ENCODE measurements at regions not wholly inside any gene's neighbourhood (a gene's known extent, or its start where the extent isn't known, plus 50 kb on each side); places are given as distances from the start of the nearest gene placed in this dataset.

GRCh38 chr3:168870892-168871291, 775.2 kb upstream of the GOLIM4 start:
- POLR2A ChIA-PET = no interaction called here
- Mint-ChIP-seq H3K36me3 (ENCODE audit: low read depth) (no peaks in the 10 kb centered on the region), H3K27ac (no peak overlapping the region), H3K4me1 (no peaks in the 10 kb centered on the region), H3K9me3 (no peaks in the 10 kb centered on the region), H3K27me3 (no peaks in the 10 kb centered on the region), H3K4me3 (no peak overlapping the region)
- no peak for DNase-seq
- CTCF ChIA-PET = no interaction called here

- no peak overlapping the region for H3K4me3 Mint-ChIP-seq
- no peaks in the 10 kb centered on the region for H3K36me3 Mint-ChIP-seq (ENCODE audit: low read depth)
- H3K4me1 Mint-ChIP-seq = no peaks in the 10 kb centered on the region
- DNase-seq = no peak
- ChIA-PET POLR2A (no interaction called here), CTCF (interaction anchor here (0.9 to 1.8 kb wide), 4 partner anchors 11 to 804 kb away, joined by 3 to 16 read pairs (median 6); no protein-coding TSS in a partner anchor)
- H3K27me3 Mint-ChIP-seq = no peaks in the 10 kb centered on the region
- no peaks in the 10 kb centered on the region for H3K9me3 Mint-ChIP-seq
- H3K27ac Mint-ChIP-seq = no peak overlapping the region
These were observed 769.4 kb upstream of the GOLIM4 start for GRCh38 chr3:168865022-168865551.

GRCh38 chr3:168864107-168865021, 768.6 kb upstream of the GOLIM4 start:
- no peak for DNase-seq
- H3K4me3 Mint-ChIP-seq = no peak overlapping the region
- H3K27ac Mint-ChIP-seq = no peak overlapping the region
- H3K27me3 Mint-ChIP-seq = no peaks in the 10 kb centered on the region
- H3K36me3 Mint-ChIP-seq (ENCODE audit: low read depth) = no peaks in the 10 kb centered on the region
- POLR2A ChIA-PET = no interaction called here
- H3K4me1 Mint-ChIP-seq = no peaks in the 10 kb centered on the region
- CTCF ChIA-PET = interaction anchor here (0.9 to 1.8 kb wide), 4 partner anchors 11 to 805 kb away, joined by 3 to 16 read pairs (median 6); no protein-coding TSS in a partner anchor
- H3K9me3 Mint-ChIP-seq = no peaks in the 10 kb centered on the region

DNA sequence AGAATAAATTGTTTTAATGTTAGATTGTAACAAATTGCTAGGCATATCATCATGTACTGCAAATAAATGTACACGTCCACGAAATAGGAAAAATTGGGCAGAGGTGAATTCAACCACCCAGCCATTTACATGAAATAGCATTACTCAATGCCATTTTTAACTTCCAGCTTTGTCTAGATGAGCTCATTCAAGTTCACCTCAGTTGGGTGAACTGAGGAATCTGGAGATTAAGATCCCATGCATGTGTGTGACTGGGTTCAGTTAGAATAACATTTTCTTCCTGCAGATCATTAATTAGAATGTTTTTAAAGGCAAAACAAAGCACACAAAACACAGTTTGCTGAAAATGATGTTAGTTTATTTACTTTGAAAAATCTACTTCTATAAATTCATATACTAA, 767.8 kb upstream of the GOLIM4 start:
- Mint-ChIP-seq H3K9me3 (no peaks in the 10 kb centered on the region), H3K27ac (no peak overlapping the region), H3K4me3 (no peak overlapping the region), H3K27me3 (no peaks in the 10 kb centered on the region), H3K4me1 (no peaks in the 10 kb centered on the region), H3K36me3 (ENCODE audit: low read depth) (no peaks in the 10 kb centered on the region)
- ChIA-PET POLR2A (no interaction called here), CTCF (no interaction called here)
- DNase-seq = no peak

DNA sequence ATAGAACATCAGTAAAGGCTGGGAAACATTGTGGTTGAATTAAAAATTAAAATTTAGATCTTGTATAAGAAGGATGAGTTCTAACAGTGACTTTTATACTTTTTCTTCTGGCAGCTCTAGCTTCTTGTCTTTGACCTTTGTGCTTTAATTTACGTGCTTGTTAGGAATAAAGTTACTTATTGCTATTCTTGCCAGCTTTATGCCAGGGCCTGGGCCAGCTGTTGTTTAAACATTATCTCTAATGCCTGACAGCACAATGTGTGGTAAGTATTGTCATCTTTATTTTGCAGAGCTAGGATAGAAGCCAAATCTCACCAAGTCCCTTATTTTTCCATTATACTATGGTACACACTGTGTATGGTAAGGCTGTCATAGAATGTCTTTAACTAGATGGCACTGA, 766.7 kb upstream of the GOLIM4 start:
- CTCF ChIA-PET = no interaction called here
- H3K27ac Mint-ChIP-seq = no peak overlapping the region
- no peaks in the 10 kb centered on the region for H3K36me3 Mint-ChIP-seq (ENCODE audit: low read depth)
- no peaks in the 10 kb centered on the region for H3K4me1 Mint-ChIP-seq
- DNase-seq = no peak
- H3K9me3 Mint-ChIP-seq = no peaks in the 10 kb centered on the region
- no peaks in the 10 kb centered on the region for H3K27me3 Mint-ChIP-seq
- no peak overlapping the region for H3K4me3 Mint-ChIP-seq
- POLR2A ChIA-PET = no interaction called here

DNA sequence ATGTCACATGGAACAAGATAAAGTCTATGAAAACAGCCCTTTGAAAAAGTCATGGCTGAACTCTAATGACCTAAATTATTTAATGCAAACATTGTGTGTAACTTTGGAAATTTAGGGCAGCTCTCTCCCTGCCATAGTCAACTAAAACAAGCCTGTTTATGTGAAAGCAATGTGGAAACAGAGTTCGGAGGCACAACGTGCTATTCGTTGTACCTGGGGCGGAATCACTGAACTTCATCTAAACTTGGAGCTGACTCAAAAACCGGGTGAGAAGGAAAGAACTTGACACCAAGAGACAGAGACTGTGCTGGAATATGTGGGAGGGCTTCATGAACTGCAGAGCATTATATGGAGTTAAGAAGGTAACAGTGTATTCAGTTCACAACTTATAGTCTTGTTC, 764.9 kb upstream of the GOLIM4 start:
- no peak overlapping the region for H3K4me3 Mint-ChIP-seq
- no peaks in the 10 kb centered on the region for H3K4me1 Mint-ChIP-seq
- DNase-seq = no peak
- ChIA-PET POLR2A (no interaction called here), CTCF (no interaction called here)
- H3K27ac Mint-ChIP-seq = no peak overlapping the region
- H3K27me3 Mint-ChIP-seq = no peaks in the 10 kb centered on the region
- no peaks in the 10 kb centered on the region for H3K36me3 Mint-ChIP-seq (ENCODE audit: low read depth)
- H3K9me3 Mint-ChIP-seq = no peaks in the 10 kb centered on the region

DNA sequence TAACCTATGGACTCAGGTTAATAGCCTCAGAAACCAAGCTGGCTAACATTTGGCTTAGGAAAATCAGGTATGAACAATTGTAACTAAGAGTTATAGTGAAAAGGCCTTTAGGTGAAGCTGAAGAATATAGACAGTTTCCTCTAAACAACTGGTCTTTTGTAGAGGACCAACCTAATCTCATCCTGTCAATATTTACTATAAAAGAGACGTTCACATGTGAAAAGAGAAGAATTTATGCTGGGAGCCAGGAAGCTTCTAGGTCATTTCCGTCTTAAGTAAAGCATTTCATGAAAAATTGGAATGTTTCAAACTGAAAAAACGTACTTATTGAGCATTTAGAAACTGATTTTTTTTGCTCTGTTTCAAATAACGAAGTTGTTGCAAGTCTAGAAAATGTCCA, 764.3 kb upstream of the GOLIM4 start:
- Mint-ChIP-seq H3K4me1 (no peaks in the 10 kb centered on the region), H3K27ac (no peak overlapping the region), H3K9me3 (no peaks in the 10 kb centered on the region), H3K36me3 (ENCODE audit: low read depth) (no peaks in the 10 kb centered on the region), H3K27me3 (no peaks in the 10 kb centered on the region), H3K4me3 (no peak overlapping the region)
- no peak for DNase-seq
- ChIA-PET POLR2A (no interaction called here), CTCF (no interaction called here)

DNA sequence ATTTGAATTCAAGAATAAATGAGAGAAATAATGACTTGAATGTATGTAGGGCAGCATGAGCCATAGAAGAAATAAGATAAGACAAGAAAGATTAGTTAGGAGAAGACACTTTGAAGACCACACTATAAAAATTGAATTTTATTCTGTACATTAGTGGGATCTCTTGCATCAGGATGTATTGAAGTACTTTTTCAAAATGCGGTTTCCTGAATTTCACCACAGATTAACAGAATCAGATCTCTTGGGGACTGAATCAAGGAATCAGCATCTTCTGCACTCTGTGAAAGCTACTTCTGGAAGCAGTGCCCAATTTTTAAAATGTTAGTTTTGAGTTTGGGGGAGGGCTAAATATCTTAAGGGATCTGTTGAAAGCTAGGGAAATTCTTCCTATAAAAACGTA, 763.9 kb upstream of the GOLIM4 start:
- ChIA-PET CTCF (no interaction called here), POLR2A (no interaction called here)
- no peak for DNase-seq
- Mint-ChIP-seq H3K4me1 (no peaks in the 10 kb centered on the region), H3K9me3 (no peaks in the 10 kb centered on the region), H3K36me3 (ENCODE audit: low read depth) (no peaks in the 10 kb centered on the region), H3K27me3 (no peaks in the 10 kb centered on the region), H3K4me3 (no peak overlapping the region), H3K27ac (no peak overlapping the region)

- no peak for DNase-seq
- no peaks in the 10 kb centered on the region for H3K27me3 Mint-ChIP-seq
- no peaks in the 10 kb centered on the region for H3K4me1 Mint-ChIP-seq
- H3K4me3 Mint-ChIP-seq = no peak overlapping the region
- no peaks in the 10 kb centered on the region for H3K9me3 Mint-ChIP-seq
- H3K36me3 Mint-ChIP-seq (ENCODE audit: low read depth) = no peaks in the 10 kb centered on the region
- no peak overlapping the region for H3K27ac Mint-ChIP-seq
- ChIA-PET POLR2A (no interaction called here), CTCF (no interaction called here)
These were observed 763.4 kb upstream of the GOLIM4 start for GRCh38 chr3:168859143-168859542.

DNA sequence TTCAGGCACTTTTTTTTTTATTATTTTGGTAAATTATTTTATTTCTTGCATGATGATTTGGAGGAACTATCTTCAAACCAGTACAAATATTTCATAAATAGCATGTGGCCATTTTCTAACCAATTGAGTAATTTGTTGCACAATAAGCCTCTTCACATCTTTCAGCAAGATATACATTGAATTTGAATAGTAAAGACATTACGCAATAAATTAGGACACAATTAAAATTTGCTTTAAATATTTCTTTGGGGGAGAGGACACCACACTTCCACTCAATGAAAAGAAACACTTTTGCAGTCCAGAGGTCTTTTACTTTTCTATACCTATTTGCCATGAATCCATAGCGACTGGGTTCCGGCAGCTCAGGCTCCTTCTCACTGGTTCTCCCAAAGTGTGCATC, 762.6 kb upstream of the GOLIM4 start:
- POLR2A ChIA-PET = no interaction called here
- H3K27me3 Mint-ChIP-seq = no peaks in the 10 kb centered on the region

GRCh38 chr3:168850109-168850508, 754.4 kb upstream of the GOLIM4 start:
- ChIA-PET CTCF (no interaction called here), POLR2A (no interaction called here)
- H3K4me3 Mint-ChIP-seq = no peak overlapping the region
- no peaks in the 10 kb centered on the region for H3K27me3 Mint-ChIP-seq
- H3K36me3 Mint-ChIP-seq (ENCODE audit: low read depth) = no peaks in the 10 kb centered on the region
- H3K4me1 Mint-ChIP-seq = no peaks in the 10 kb centered on the region
- no peaks in the 10 kb centered on the region for H3K9me3 Mint-ChIP-seq
- DNase-seq = no peak
- H3K27ac Mint-ChIP-seq = no peak overlapping the region

More for the DNA sequence above, 762.6 kb upstream of the GOLIM4 start:
- Mint-ChIP-seq H3K4me3 (no peak overlapping the region), H3K27ac (no peak overlapping the region), H3K9me3 (no peaks in the 10 kb centered on the region), H3K36me3 (ENCODE audit: low read depth) (no peaks in the 10 kb centered on the region), H3K4me1 (no peaks in the 10 kb centered on the region)
- CTCF ChIA-PET = no interaction called here
- no peak for DNase-seq

GRCh38 chr3:168847291-168847883, 751.7 kb upstream of the GOLIM4 start:
- no peaks in the 10 kb centered on the region for H3K4me1 Mint-ChIP-seq
- no peaks in the 10 kb centered on the region for H3K27me3 Mint-ChIP-seq
- DNase-seq = no peak
- no peak overlapping the region for H3K4me3 Mint-ChIP-seq
- H3K27ac Mint-ChIP-seq = no peak overlapping the region
- H3K36me3 Mint-ChIP-seq (ENCODE audit: low read depth) = no peaks in the 10 kb centered on the region
- ChIA-PET POLR2A (no interaction called here), CTCF (interaction anchor here (0.8 to 2.2 kb wide), 3 partner anchors 634 to 636 kb away, joined by 3 to 16 read pairs (median 3); no protein-coding TSS in a partner anchor)
- H3K9me3 Mint-ChIP-seq = no peaks in the 10 kb centered on the region

DNA sequence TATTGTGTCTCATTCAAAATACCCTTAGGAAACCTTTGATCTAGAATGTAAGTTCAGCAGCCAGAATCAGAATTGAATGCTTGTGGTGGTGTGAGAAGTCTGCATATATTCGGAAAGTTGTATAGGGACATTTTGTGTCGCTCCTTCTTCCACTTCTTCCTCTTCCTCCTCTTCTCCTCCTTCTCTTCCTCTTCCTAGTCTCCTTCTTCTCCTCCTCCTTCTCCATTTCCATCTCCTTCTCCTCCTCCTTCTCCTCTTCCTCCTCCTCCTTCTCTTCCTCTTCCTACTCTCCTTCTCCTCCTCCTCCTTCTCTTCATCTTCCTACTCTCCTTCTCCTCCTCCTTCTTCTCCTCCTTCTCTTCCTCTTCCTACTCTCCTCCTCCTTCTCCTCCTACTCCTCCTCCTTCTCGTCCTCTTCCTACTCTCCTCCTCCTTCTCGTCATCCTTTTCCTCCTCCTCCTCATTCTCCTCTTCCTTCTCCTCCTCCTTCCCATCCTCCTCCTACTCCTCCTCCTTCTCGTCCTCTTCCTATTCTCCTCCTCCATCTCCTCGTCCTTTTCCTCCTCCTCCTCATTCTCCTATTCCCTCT, 749.3 kb upstream of the GOLIM4 start:
- Mint-ChIP-seq H3K4me3 (no peak overlapping the region), H3K36me3 (ENCODE audit: low read depth) (no peaks in the 10 kb centered on the region), H3K27ac (no peak overlapping the region), H3K27me3 (no peaks in the 10 kb centered on the region), H3K9me3 (no peaks in the 10 kb centered on the region), H3K4me1 (no peaks in the 10 kb centered on the region)
- ChIA-PET CTCF (no interaction called here), POLR2A (no interaction called here)
- no peak for DNase-seq

Data from activated CD4-positive, alpha-beta memory T cell treated with anti-CD3 and anti-CD28 coated beads, Interleukin-2, amount 10 ng/mL, durations not matched to agents 7 days and 5 days (primary cell).